ENCODE measurements at regions not wholly inside any gene's neighbourhood (a gene's known extent, or its start where the extent isn't known, plus 50 kb on each side); places are given as distances from the start of the nearest gene placed in this dataset.

DNA sequence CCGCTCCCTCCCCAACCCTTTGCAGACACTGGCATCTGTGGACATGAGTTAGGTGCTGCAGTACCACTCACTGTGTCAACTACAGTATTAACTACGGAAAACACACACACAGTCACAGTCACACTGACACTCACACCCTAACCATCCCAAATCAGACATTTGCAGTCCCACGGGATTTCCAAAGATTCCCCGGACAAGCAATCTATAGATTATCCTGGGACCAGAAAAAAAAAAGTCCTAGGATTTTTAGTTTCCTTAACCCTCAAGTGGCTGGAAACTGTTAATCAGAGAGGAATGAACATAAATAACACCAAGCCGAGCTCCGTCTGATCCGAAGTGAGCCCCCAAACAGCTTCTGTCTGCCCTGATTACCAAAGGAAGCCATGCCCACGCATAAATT, 81.9 kb upstream of the DHRSX start:
- TF ChIP-seq, protein P1, sequence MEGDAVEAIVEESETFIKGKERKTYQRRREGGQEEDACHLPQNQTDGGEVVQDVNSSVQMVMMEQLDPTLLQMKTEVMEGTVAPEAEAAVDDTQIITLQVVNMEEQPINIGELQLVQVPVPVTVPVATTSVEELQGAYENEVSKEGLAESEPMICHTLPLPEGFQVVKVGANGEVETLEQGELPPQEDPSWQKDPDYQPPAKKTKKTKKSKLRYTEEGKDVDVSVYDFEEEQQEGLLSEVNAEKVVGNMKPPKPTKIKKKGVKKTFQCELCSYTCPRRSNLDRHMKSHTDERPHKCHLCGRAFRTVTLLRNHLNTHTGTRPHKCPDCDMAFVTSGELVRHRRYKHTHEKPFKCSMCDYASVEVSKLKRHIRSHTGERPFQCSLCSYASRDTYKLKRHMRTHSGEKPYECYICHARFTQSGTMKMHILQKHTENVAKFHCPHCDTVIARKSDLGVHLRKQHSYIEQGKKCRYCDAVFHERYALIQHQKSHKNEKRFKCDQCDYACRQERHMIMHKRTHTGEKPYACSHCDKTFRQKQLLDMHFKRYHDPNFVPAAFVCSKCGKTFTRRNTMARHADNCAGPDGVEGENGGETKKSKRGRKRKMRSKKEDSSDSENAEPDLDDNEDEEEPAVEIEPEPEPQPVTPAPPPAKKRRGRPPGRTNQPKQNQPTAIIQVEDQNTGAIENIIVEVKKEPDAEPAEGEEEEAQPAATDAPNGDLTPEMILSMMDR (IDR thresholded peaks at IDR 0.05): no peak
- no peak for TF ChIP-seq POLR2A (IDR thresholded peaks at IDR 0.05)
